ENCODE measurements at regions not wholly inside any gene's neighbourhood (a gene's known extent, or its start where the extent isn't known, plus 50 kb on each side); places are given as distances from the start of the nearest gene placed in this dataset.

- no peak overlapping the region for H2AFZ ChIP-seq (ENCODE audit: low read length)
- no peaks in the 10 kb centered on the region for H3K36me3 ChIP-seq (replicated peaks in 1 of 2; ENCODE audit: control insufficient read depth in 1 of 2, insufficient read depth in 2 of 2, low read length in 2 of 2)
- DNase-seq (ENCODE audit: low spot score): no peak
- H3K27me3 ChIP-seq (ENCODE audit: control insufficient read depth in 1 of 2, insufficient read depth in 2 of 2, low read length in 2 of 2): no peaks in the 10 kb centered on the region
- FAIRE-seq: no peak
- in situ Hi-C loops (cut with HindIII; ENCODE audit: extremely low pct_ligation_motif_present, low pct_unique_long_range_greater_than_20kb) (no loop called here), intact Hi-C loops (cut with micrococcal nuclease; ENCODE audit: unreplicated experiment) (no loop called here)
- ATAC-seq: no peak
- no peak overlapping the region for H3K4me3 ChIP-seq (replicated peaks in 1 of 3; ENCODE audit: insufficient read depth in 1 of 3, low read depth in 2 of 3, low read length in 3 of 3)
- TF ChIP-seq MXD3 (CRISPR knock-in tag; IDR thresholded peaks at IDR 0.05) (no peak), THRA (CRISPR knock-in tag; IDR thresholded peaks at IDR 0.05; ENCODE audit: borderline replicate concordance) (no peak)
- H3K9me3 ChIP-seq (ENCODE audit: low read length): peaks cover 80% of the 10 kb centered on the region
- no peak overlapping the region for H3K9ac ChIP-seq (ENCODE audit: insufficient read depth, low read depth, low read length)
- WGBS (ENCODE audit: low lambda C conversion rate): 0% methylated on average over 1 of the region's 10 CpGs
- no TSS peak for BruUV-seq (replicated peaks)
- H3K4me2 ChIP-seq (ENCODE audit: low read depth, low read length): no peak overlapping the region
- ChIA-PET POLR2A (no interaction called here), CTCF (ENCODE audit: low intra/inter-chr PET ratio, low total read pairs) (no interaction called here)
- no peak overlapping the region for H3K27ac ChIP-seq (ENCODE audit: extremely low read length, insufficient read depth, low read length)
- H4K20me1 ChIP-seq (ENCODE audit: insufficient read depth, low read length): no peaks in the 10 kb centered on the region
- no peaks in the 10 kb centered on the region for H3K79me2 ChIP-seq (ENCODE audit: insufficient read depth, low read length)
- H3K4me1 ChIP-seq (ENCODE audit: insufficient read depth, low read length): no peaks in the 10 kb centered on the region
These were observed 607.6 kb downstream of the PCDH17 start for GRCh38 chr13:58238972-58239773.

- intact Hi-C loops (cut with micrococcal nuclease; ENCODE audit: unreplicated experiment) (no loop called here), in situ Hi-C loops (cut with HindIII; ENCODE audit: extremely low pct_ligation_motif_present, low pct_unique_long_range_greater_than_20kb) (no loop called here)
- H3K36me3 ChIP-seq (replicated peaks in 1 of 2; ENCODE audit: control insufficient read depth in 1 of 2, insufficient read depth in 2 of 2, low read length in 2 of 2): no peaks in the 10 kb centered on the region
- DNase-seq (ENCODE audit: low spot score) (no peak), FAIRE-seq (no peak), ATAC-seq (no peak)
- ChIA-PET CTCF (ENCODE audit: low intra/inter-chr PET ratio, low total read pairs) (no interaction called here), POLR2A (no interaction called here)
- TF ChIP-seq ZFP62 (CRISPR knock-in tag; IDR thresholded peaks at IDR 0.05): no peak
- no peak for TF ChIP-seq ZC3H13 (CRISPR knock-in tag; IDR thresholded peaks at IDR 0.05)
- no TSS peak for BruUV-seq (replicated peaks)
- H3K4me2 ChIP-seq (ENCODE audit: low read depth, low read length): no peak overlapping the region
- no peaks in the 10 kb centered on the region for H3K27me3 ChIP-seq (ENCODE audit: control insufficient read depth in 1 of 2, insufficient read depth in 2 of 2, low read length in 2 of 2)
- no peak overlapping the region for H3K4me3 ChIP-seq (replicated peaks in 1 of 3; ENCODE audit: insufficient read depth in 1 of 3, low read depth in 2 of 3, low read length in 3 of 3)
- WGBS (ENCODE audit: low lambda C conversion rate): 33% methylated on average over 7 of the region's 9 CpGs
- H3K79me2 ChIP-seq (ENCODE audit: insufficient read depth, low read length): no peaks in the 10 kb centered on the region
- no peak overlapping the region for H3K9ac ChIP-seq (ENCODE audit: insufficient read depth, low read depth, low read length)
- H3K27ac ChIP-seq (ENCODE audit: extremely low read length, insufficient read depth, low read length): no peak overlapping the region
- H3K9me3 ChIP-seq (ENCODE audit: low read length): peaks cover 80% of the 10 kb centered on the region
- no peak overlapping the region for H2AFZ ChIP-seq (ENCODE audit: low read length)
- H4K20me1 ChIP-seq (ENCODE audit: insufficient read depth, low read length): no peaks in the 10 kb centered on the region
- no peaks in the 10 kb centered on the region for H3K4me1 ChIP-seq (ENCODE audit: insufficient read depth, low read length)
These were observed 608.3 kb downstream of the PCDH17 start for GRCh38 chr13:58239774-58240268.

Data from HepG2 (cell line).